Transverse colon (tissue), 4 donors: ENCODE measurements at regions not wholly inside any gene's neighbourhood (a gene's known extent, or its start where the extent isn't known, plus 50 kb on each side); places are given as distances from the start of the nearest gene placed in this dataset.

Source experiments
- DNase-seq: peaks from one replicate; pipeline ENCODE4 v3.0.0-alpha.2; 2019
- H3K27ac ChIP-seq, 4 donors: fragments of 200-600 bp; sonication (generic); 2 replicates each; pipeline ENCODE4 v1.5.1; 2016 to 2018; ENCODE audit warnings: inconsistent platforms in 4 of 4
- H3K27me3 ChIP-seq: fragments of 200-600 bp; sonication (generic); 2 replicates; pipeline ENCODE4 v1.5.1; 2017; ENCODE audit warnings: inconsistent platforms
- H3K36me3 ChIP-seq, 4 donors: fragments of 200-600 bp; sonication (generic); 2 replicates each; pipeline ENCODE4 v1.5.1; 2017 to 2019; ENCODE audit warnings: inconsistent platforms in 4 of 4
- H3K4me1 ChIP-seq, 4 donors: fragments of 200-600 bp; sonication (generic); 2 replicates each; pipeline ENCODE4 v1.5.1; 2017 to 2020; ENCODE audit warnings: inconsistent platforms in 4 of 4
- H3K4me3 ChIP-seq, 4 donors: fragments of 200-600 bp; sonication (generic); 1 replicate in 1 of 4; 2 replicates in 3 of 4; pipeline versions ENCODE4 v1.5.1 to v1.6.1; 2017 to 2019; ENCODE audit warnings: inconsistent platforms in 4 of 4
- H3K9me3 ChIP-seq, 2 donors: fragments of 200-600 bp; sonication (generic); 2 replicates each; pipeline ENCODE4 v1.5.1; 2017 to 2019; ENCODE audit warnings: inconsistent platforms in 2 of 2
- EP300 ChIP-seq: sonication (generic); formaldehyde crosslinking; IDR thresholded peaks from one replicate; pipeline ENCODE4 v1.6.1; 2017; ENCODE audit warnings: antibody characterized with exemption, low read depth
- POLR2A ChIP-seq: fragments of 450-650 bp; IDR thresholded peaks from one replicate; pipeline ENCODE4 v1.6.1; 2016; ENCODE audit warnings: antibody characterized with exemption, mild to moderate bottlenecking, moderate library complexity
- POLR2AphosphoS5 ChIP-seq, 3 donors: sonication (generic); formaldehyde crosslinking; IDR thresholded peaks; one replicate each; pipeline ENCODE4 v1.6.1; 2016; ENCODE audit warnings: antibody characterized with exemption in 3 of 3
- WGBS, 2 donors: methylation state at CpG; one replicate each; pipeline ENCODE4 v1.1.5; 2018; ENCODE audit warnings: low coverage in 1 of 2; 5-methylcytosine and 5-hydroxymethylcytosine counted together
- in situ Hi-C, 4 donors: fragments of 200-750 bp; cut with MboI; loops; one replicate each; pipeline versions ENCODE4 v1.15.0 to v1.15.1; 2017; ENCODE audit warnings: low sequenced_read_pairs in 3 of 4, low pct_ligation_motif_present in 1 of 4, low pct_unique_long_range_greater_than_20kb in 1 of 4
- intact Hi-C: fragments of 100-400 bp; cut with DNase I; formaldehyde crosslinking; loops from one replicate; pipeline ENCODE4 v1.15.1; 2023; ENCODE audit warnings: low total_unique reads
- TF ChIP-seq, protein P1 (sequence below), 5 experiments: fragments of 200-600 bp in 3 of 5; fragments of 450-650 bp in 2 of 5; sonication (generic) in 3 of 5; IDR thresholded peaks; 1 replicate in 2 of 5; 2 replicates in 3 of 5; pipeline ENCODE4 v1.5.1; 2016 to 2017; ENCODE audit warnings: antibody characterized with exemption in 5 of 5, inconsistent platforms in 3 of 5, mild to moderate bottlenecking in 2 of 5, moderate library complexity in 1 of 5

DNA sequence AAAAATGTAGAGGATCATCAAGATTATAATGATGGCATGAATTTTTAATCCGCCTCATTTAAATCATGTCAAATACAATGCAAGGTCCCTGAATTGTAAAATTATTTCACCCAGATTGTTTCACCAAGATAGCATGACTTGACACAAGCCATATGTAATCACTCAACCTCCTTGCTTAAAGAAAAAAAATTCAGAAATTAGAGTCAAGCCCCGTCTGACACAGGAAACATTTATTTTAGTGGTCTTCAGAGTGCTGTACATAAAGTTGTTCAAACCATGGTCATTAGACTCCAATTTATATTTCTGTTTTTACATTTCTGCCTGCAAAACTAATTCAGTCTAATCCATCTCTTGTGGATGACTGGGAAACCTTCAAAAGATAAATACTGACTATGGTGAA, 200.2 kb downstream of the CBLN4 start:
- H3K27ac ChIP-seq: no peak overlapping the region
- H3K36me3 ChIP-seq: no peaks in the 10 kb centered on the region
- H3K4me1 ChIP-seq: no peaks in the 10 kb centered on the region
- intact Hi-C loops (no loop called here), in situ Hi-C loops (no loop called here)
- TF ChIP-seq POLR2A (no peak), EP300 (no peak), POLR2AphosphoS5 (IDR thresholded peaks at IDR 0.05) (no peak)
- TF ChIP-seq, protein P1, sequence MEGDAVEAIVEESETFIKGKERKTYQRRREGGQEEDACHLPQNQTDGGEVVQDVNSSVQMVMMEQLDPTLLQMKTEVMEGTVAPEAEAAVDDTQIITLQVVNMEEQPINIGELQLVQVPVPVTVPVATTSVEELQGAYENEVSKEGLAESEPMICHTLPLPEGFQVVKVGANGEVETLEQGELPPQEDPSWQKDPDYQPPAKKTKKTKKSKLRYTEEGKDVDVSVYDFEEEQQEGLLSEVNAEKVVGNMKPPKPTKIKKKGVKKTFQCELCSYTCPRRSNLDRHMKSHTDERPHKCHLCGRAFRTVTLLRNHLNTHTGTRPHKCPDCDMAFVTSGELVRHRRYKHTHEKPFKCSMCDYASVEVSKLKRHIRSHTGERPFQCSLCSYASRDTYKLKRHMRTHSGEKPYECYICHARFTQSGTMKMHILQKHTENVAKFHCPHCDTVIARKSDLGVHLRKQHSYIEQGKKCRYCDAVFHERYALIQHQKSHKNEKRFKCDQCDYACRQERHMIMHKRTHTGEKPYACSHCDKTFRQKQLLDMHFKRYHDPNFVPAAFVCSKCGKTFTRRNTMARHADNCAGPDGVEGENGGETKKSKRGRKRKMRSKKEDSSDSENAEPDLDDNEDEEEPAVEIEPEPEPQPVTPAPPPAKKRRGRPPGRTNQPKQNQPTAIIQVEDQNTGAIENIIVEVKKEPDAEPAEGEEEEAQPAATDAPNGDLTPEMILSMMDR (IDR thresholded peaks at IDR 0.05): no peak
- no peaks in the 10 kb centered on the region for H3K27me3 ChIP-seq
- H3K9me3 ChIP-seq: no peaks in the 10 kb centered on the region
- 71 to 80% methylated on average over 2 of the region's 2 CpGs for WGBS, 2 donors
- no peak overlapping the region for H3K4me3 ChIP-seq
- DNase-seq: no peak

DNA sequence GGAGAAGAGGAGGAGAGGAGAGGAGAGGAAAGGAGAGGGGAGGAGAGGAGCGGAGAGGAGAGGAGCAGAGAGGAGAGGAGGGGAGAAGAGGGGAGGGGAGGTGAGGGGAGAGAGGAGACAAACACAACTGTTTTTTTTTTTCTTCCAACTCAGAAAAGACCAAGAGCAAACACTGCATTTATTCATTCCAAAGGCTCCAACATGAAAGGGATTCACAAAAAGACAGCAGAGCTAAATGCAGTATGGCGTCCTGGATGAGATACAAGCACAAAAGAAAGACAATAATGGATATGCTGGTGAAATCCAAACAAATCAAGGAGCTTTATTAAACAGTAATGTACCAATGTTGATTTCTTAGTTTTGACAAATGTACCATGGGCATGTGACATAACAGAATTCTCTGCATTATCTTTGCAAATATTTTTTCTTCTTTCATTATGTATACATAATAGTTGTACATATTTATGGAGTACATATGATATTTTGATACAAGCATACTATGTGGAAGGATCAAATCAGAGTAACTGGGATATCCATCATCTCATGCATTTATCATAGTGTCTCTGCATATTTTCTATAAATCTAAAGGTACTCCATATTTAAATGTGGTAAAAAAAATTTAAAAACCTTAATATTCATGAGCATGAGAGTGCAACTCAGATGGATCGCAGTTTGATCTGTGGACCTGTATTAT, 204.6 kb downstream of the CBLN4 start:
- no peaks in the 10 kb centered on the region for H3K36me3 ChIP-seq
- H3K4me3 ChIP-seq: no peak overlapping the region
- 58 to 80% methylated on average over 3 of the region's 3 CpGs for WGBS, 2 donors
- no peak overlapping the region for H3K27ac ChIP-seq
- no peak for TF ChIP-seq EP300
- TF ChIP-seq, protein P1 (IDR thresholded peaks at IDR 0.05): no peak
- TF ChIP-seq POLR2A: no peak
- no peak for TF ChIP-seq POLR2AphosphoS5 (IDR thresholded peaks at IDR 0.05)
- intact Hi-C loops: no loop called here
- no peaks in the 10 kb centered on the region for H3K27me3 ChIP-seq
- H3K9me3 ChIP-seq: no peaks in the 10 kb centered on the region
- in situ Hi-C loops: no loop called here
- no peak for DNase-seq
- H3K4me1 ChIP-seq: no peaks in the 10 kb centered on the region

DNA sequence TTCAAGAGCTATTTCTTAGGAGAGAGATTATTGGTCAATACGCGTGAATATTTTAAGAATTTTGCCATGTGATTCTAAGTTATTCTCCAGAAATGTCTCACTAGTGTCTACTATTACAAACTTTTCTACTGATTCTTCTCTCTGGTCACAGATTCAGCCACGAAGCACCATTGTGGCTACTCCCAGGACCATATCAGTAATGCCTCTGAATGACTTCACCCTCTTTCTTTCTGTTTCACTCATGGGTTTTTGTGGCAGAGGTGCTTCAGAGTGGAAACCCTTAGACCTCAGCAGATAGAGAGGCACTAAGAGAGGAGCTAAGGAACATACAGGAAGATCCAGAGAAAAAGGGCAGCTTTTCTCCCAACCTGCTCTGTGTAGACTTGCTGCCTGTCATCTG, 211.3 kb downstream of the CBLN4 start:
- in situ Hi-C loops: no loop called here
- no peaks in the 10 kb centered on the region for H3K4me1 ChIP-seq
- no peaks in the 10 kb centered on the region for H3K27me3 ChIP-seq
- no peak overlapping the region for H3K4me3 ChIP-seq
- no peaks in the 10 kb centered on the region for H3K36me3 ChIP-seq
- TF ChIP-seq EP300 (no peak), POLR2AphosphoS5 (IDR thresholded peaks at IDR 0.05) (no peak), POLR2A (no peak)
- TF ChIP-seq, protein P1 (IDR thresholded peaks at IDR 0.05): no peak
- H3K27ac ChIP-seq: no peak overlapping the region
- WGBS, 2 donors: 81 to 86% methylated on average over 3 of the region's 3 CpGs
- H3K9me3 ChIP-seq: no peaks in the 10 kb centered on the region
- intact Hi-C loops: no loop called here
- DNase-seq: no peak

DNA sequence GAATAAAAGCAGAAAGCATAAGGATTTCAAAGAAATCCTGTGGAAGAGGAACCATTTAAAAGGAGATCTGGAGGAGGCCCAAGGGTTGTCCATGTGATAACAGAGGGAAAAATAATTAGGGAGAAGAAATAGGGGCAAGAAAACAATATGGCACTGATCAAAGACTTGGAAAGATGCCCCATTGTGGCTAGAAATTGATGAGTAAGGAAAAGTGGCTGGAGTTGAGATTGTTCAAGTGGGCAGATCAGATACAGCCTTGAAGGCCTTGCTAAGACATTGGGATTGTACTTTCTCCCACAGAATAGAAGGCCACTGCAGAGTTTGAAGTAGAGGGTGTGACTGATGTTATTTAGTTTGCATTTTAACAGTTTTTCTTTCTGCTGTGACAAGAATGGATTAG, 213.3 kb downstream of the CBLN4 start:
- DNase-seq: no peak
- intact Hi-C loops (no loop called here), in situ Hi-C loops (no loop called here)
- Histone ChIP-seq H3K27ac (no peak overlapping the region), H3K9me3 (no peaks in the 10 kb centered on the region), H3K27me3 (no peaks in the 10 kb centered on the region), H3K36me3 (no peaks in the 10 kb centered on the region), H3K4me1 (no peaks in the 10 kb centered on the region), H3K4me3 (no peak overlapping the region)
- no peak for TF ChIP-seq POLR2AphosphoS5 (IDR thresholded peaks at IDR 0.05)

DNA sequence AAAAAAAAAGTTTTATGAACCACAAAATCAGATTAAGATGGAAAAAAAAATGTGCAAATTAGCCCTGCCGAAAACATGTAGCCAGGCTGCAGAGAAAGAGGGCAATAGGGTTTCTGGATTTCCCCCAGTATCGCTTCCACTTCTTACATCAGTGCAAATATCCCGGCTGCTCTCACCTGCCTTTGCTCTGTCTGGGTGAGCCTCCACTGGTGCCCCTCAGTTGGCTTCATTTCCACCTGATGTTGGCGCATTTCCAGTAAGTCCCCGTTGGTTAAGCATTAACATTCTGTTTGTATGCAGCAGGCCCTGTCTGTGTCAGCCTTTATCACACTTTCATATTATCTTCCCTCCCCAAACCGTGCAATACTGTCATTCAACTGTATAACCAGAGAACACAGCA, 215.1 kb downstream of the CBLN4 start:
- Histone ChIP-seq H3K36me3 (no peaks in the 10 kb centered on the region), H3K27ac (no peak overlapping the region), H3K4me1 (no peaks in the 10 kb centered on the region), H3K27me3 (no peaks in the 10 kb centered on the region), H3K9me3 (no peaks in the 10 kb centered on the region), H3K4me3 (no peak overlapping the region)
- DNase-seq: no peak
- WGBS, 2 donors: 49 to 62% methylated on average over 5 to 6 of the region's 6 CpGs
- intact Hi-C loops: no loop called here
- in situ Hi-C loops: no loop called here
- TF ChIP-seq, protein P1 (IDR thresholded peaks at IDR 0.05): no peak
- TF ChIP-seq POLR2A (no peak), POLR2AphosphoS5 (IDR thresholded peaks at IDR 0.05) (no peak), EP300 (no peak)
